HG03025 (cell line): ENCODE measurements at regions not wholly inside any gene's neighbourhood (a gene's known extent, or its start where the extent isn't known, plus 50 kb on each side); places are given as distances from the start of the nearest gene placed in this dataset.
"Not testable (repeated sequence)": the region's sequence is repeated elsewhere in the genome, so short reads cannot be mapped to it uniquely, and the experiment has no call there.

Experiments
- ATAC-seq: cut with Tn5 transposase; IDR thresholded peaks from one replicate; pipeline ENCODE4 v1.9.1; 2021; ENCODE audit warnings: mild to moderate bottlenecking, moderate library complexity; ENCODE audit not compliant: unreplicated experiment, low FRiP score

GRCh38 chr9:11653867-11654266, 1039.3 kb upstream of the TYRP1 start:
- ATAC-seq = no peak

DNA sequence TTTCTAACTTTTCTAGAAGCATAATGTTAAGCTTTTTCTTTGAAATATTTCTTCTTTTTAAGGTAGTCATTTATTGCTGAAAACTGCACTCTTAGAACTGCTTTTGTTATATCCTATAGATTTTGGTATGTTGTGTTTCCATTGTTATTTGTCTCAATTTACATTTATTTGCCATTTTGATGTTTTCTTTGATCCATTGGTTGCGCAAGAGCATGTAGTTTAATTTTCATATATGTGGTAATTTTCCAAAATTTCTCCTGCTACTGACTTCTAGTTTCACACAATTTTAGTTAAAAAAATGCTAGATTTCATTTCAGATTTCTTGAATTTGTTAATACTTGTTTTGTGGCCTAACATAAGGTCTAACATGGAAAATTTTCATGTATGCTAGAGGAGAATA, 1029.3 kb upstream of the TYRP1 start:
- no peak for ATAC-seq

DNA sequence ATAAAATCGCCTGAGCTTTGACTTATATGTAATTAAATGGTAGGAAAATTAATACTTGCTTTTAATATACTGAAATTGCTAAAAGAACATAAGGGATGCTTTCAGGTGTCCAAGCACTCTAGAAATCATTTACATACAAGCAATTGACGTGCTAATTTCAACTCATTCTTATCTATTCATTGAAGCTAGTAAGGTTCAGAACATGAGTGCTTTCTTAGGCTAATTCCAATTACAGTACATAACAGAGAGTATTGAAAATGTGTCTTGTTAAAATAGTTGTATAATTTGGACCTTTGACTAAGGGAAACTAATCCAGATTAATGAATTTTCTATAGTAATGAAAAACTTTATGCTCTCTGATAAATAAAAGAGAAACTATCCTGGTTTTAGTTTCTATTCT, 1016.4 kb upstream of the TYRP1 start:
- ATAC-seq = no peak

DNA sequence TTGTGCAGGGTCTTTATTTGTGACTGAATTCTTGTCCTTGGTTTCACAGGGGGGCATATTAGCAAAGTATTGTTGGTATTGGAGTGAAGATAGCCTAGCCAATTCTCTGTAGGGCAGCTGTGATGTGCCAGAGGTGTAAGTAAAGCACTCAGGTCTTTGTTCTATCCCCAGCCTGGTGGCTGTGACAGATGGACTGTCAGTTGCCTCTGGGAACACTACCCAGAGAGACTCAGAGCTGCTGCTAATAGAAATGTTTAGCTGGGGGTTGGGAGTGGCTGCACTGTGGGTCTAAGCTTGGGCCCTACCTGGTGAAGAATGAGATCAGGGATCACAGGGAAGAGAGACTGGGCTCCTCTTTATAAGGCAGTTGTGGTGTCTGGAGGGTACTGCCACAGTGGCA, 1006.5 kb upstream of the TYRP1 start:
- ATAC-seq = no peak

GRCh38 chr9:11697126-11697525, 996.1 kb upstream of the TYRP1 start:
- ATAC-seq = no peak

DNA sequence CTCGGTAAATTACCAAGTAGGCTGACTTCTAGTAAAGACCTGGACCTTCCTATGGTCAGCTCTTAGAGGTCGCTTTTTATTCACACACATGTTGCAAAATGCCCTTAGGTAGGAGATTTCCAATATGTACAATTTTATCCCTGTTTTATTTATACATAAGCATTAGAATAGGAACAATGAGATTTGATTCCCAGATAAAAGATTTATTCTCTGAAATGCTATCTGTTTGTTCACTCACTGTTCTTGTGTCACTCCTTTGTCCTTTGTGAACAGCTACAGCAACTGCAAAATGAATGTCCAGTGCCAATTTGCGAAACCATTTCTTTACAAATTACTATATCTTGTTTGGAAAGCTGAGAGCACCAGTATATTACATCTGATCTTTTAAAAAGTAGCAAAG, 991.5 kb upstream of the TYRP1 start:
- ATAC-seq = no peak

GRCh38 chr9:11702548-11702947, 990.6 kb upstream of the TYRP1 start:
- ATAC-seq = no peak

DNA sequence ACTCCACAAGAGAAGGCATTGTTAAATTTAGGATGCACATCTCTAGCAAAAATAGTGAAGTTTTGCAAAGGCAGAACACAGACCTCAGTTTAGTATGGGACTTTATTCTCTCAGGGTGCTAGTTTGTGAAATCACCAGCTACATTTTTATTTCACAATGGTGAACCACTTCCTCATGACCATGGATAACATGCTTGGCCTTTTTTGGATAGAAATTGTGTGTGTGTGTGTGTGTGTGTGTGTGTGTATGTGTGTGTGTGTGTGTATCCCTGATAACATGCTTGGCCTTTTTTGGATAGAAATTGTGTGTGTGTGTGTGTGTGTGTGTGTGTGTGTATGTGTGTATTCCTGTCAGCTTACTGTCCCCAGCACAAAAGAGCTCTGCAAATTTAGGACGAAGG, 989.0 kb upstream of the TYRP1 start:
- not testable (repeated sequence) for ATAC-seq

- no peak for ATAC-seq
These were observed 984.3 kb upstream of the TYRP1 start for GRCh38 chr9:11708899-11709298.

DNA sequence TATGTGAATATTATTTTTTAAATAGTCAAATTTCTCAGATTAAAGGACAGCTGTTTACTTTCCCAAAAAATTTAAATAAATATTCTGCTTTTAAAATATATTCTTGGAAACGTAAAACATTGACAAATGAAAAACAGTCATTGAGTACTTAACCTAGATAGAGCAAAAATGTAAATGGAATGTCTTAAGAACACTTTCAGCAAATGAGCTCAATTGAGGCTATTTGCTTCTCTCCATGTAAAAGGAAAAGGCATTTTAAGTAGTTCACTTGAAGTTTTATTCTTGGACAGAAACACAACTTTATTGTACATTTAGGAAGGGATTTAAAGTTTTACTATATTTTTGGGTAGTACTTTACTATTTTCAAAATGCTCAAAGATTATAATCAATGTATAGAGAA, 983.6 kb upstream of the TYRP1 start:
- no peak for ATAC-seq

DNA sequence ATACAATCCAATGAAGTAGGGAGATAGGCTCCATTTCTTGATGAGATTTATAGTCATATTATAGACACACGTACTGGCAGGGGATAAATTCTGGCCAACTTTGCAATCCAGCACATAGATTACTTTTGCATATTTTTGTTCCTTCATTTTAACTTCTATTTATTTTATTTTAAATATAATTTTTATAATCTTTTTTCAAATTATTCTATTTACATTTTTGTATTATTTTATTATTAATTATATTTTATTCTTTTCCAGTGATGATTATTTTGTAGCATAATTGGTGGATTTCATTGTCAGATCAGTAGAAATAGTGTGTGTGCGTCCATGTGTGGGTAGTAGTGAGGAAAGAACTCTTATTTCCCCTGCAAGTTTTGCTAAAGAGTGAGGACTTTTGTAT, 980.1 kb upstream of the TYRP1 start:
- no peak for ATAC-seq

- no peak for ATAC-seq
These were observed 970.2 kb upstream of the TYRP1 start for GRCh38 chr9:11722957-11723356.

DNA sequence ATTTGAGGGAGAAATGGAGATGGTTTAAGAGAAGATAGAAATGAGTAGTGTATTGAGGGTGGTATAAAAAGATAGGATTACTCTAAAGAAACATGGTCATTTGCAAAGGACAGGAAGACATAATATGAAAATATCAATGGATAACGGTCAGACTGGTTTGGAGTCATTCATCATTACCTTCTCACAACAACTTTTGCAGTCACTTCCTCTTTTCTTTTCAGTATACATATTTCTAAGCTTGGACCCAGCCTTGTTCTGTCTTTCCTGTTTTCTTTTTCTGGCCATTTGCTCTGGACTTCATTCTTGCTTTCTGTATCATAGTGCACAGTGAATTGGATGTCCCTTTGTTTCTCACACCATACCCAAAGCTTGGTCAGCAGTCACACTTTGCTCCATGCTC, 966.5 kb upstream of the TYRP1 start:
- no peak for ATAC-seq

- ATAC-seq = no peak
These were observed 957.8 kb upstream of the TYRP1 start for GRCh38 chr9:11735391-11735790.

- no peak for ATAC-seq
These were observed 950.7 kb upstream of the TYRP1 start for GRCh38 chr9:11742471-11742870.

DNA sequence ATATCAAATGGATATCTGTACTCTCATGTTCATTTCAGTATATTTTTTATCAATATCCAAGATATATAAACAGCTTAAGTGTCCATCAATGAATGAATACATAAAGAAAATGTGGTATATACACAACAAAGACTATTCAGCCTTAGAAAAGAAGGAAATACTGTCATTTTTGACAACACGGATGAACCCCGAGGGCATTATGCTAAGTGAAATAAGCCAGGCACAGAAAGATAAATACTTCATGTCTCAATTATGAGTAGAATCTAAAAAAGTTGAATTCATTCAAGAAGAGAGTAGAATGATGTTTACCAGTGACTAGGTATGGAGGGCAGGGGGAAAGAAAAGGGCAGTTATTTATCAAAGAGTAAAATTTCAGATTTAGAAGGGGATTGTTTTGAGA, 949.8 kb upstream of the TYRP1 start:
- ATAC-seq = no peak

DNA sequence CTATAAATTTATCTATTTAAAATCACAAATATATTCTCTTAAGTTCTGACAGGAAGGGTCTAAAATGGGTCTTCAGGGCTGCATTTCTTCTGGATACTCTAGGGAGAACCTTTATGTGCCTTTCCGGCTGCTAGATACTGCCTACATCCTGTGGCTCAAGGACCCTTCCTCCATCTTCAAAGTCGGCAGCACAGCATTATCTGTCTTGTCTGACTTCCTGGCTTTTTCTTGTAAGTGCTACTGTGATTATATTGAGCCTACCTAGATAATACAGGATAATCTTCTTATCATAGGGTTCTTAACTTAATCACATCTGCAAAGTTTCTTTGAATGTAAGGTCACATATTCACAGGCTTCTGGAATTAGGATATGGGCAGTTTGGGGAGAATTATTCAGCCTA, 943.8 kb upstream of the TYRP1 start:
- ATAC-seq = no peak

DNA sequence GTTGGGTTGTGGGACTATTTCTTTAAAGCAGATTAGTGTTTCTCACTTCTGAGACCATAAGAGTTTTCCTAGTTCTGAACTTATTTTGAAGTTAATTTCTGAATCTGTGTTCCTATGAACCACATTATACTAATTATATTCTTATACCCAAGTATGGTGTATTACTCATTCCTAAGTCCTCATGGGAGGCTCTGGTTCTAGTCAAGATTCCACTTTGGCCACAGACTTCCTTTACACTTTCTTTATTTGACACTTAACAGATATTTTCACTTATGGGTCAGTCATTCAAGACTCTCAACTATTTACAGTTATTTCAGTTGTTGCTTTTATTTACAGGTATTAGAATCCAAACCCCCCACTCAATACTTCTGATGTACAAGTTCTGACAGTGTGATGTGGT, 937.2 kb upstream of the TYRP1 start:
- no peak for ATAC-seq

DNA sequence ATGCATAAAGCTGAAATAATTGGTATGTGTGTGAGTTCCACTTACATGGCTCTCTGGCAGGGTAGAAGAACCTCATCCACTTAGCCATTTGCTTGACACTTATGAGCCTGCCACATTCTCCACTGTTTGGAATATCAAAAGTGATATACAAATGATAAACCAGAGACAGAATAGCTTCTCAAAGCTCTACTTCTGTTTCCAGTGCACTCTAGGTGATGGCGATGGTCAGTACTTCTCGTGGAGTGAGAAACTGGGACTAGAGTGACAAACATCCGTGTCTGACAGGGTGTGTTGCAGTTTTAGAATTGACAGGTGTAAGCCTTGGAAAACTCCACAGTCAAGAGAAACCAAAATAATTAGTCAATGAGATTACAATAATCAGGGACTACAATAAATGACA, 935.8 kb upstream of the TYRP1 start:
- no peak for ATAC-seq

GRCh38 chr9:11758016-11758415, 935.2 kb upstream of the TYRP1 start:
- ATAC-seq = no peak

DNA sequence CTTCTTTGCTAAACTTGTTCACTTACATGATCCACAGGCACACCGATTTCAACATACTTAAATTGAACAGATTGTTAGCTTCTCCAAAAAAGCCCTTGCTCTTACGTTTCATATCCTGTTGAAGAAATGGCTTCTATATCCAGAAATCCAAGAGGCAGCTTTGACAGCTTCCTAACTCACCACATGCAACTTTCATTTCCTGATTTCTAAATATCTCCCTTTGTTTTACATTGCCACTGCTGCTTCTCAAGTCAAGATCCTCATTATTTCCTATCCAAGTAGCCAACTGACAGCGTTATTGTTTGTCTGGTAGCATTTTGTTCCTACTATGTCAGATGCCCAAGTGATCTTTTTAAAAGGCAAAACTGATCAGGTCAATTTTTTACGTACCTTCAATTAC, 913.2 kb upstream of the TYRP1 start:
- ATAC-seq = no peak

DNA sequence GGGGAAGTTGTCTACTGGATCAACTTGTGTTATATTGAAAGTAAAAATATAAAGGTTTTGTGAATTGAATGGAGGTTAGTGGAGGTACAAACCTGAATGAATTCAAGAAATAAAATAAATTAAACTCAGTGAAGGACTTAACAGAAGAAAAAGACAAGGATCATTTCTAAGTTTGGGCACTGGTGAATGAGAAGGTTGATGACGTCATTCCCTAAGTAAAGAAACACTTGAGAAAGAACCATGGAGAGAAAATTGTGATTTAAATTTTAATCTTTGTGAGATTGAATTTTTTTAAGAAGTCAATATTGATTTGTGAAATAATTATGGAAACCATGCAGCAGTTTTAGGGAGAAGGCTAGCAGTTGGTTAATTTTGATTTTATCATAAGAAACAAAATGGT, 900.3 kb upstream of the TYRP1 start:
- no peak for ATAC-seq

DNA sequence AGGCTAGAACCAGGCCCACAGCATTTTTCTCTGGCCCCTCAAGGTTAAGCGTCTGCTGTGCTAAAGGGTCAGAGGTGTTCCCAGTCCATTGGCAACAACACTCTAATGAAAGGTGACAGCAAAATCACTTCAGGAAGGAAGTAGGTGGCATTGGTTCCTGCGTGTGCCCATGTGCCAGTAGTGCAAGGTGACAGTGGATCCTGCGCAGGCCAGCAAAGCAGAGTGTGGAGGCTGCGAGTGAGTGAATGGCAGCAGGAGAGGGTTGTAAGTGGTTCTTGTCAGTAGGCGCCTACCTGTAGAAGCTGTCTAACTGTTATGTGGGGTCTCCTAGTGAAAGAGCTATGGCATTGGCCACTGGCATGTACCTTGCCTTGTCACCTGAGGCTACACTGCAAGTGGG, 898.2 kb upstream of the TYRP1 start:
- ATAC-seq = no peak

DNA sequence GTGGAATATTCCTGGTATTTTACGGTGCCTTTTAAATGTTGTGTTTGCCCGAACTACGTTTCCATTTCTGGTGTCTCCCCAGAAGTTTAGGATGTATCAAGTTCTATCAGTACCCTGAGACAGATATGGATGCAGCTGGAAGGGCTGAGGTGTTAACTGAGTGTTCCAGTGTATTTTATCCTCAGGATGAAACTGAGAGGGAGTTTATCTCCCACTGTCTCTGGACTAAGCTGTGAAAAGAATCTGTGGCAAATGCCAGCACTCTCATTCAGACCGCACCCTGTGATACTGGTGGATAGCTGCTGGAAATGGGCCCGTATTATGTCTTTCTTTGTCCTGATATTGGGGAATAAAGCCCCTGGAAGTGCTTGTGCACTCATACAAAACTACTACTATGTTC, 887.2 kb upstream of the TYRP1 start:
- ATAC-seq = no peak
